NT2/D1 (cell line): ENCODE measurements at regions not wholly inside any gene's neighbourhood (a gene's known extent, or its start where the extent isn't known, plus 50 kb on each side); places are given as distances from the start of the nearest gene placed in this dataset.

Experiments
- YY1 ChIP-seq: IDR thresholded peaks from 2 replicates; pipeline ENCODE4 v1.6.1; 2011; ENCODE audit not compliant: insufficient read length, insufficient read depth
- ZNF274 ChIP-seq: IDR thresholded peaks from 2 replicates; pipeline ENCODE4 v1.6.1; 2011; ENCODE audit warnings: mild to moderate bottlenecking, low read depth, low read length

GRCh38 chr5:142405023-142405422, 80.2 kb upstream of the SPRY4 start:
- TF ChIP-seq YY1 (no peak), ZNF274 (no peak)
